ENCODE measurements at regions not wholly inside any gene's neighbourhood (a gene's known extent, or its start where the extent isn't known, plus 50 kb on each side); places are given as distances from the start of the nearest gene placed in this dataset.

DNA sequence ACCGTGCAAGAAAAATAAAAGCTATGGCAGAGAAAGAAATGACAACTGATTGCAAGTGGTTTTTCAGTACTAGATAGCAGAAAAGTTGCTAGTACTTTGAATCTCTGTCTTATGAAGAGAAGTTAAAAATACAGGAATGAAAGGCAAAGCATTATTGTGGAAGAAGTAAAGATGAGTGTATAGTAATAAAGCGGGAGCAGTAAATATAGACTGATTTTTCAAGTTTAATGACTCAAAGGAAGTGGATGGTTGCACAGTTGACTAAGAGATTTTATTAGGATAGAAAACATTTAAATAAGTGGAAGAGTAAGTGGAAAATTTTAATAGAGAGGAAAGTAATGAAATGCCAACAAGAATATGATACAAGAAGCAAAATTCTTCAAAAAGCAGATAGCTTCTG lies 1076.1 kb upstream of the CADM2 start:
- peaks cover 5% of the 10 kb centered on the region for H3K9me3 Mint-ChIP-seq
- intact Hi-C loops (cut with micrococcal nuclease): no loop called here
- ChIA-PET POLR2A (no interaction called here), CTCF (no interaction called here)
- H3K27me3 Mint-ChIP-seq: no peaks in the 10 kb centered on the region
- no peak overlapping the region for H3K27ac Mint-ChIP-seq
- DNase-seq: no peak
- H3K36me3 Mint-ChIP-seq: no peaks in the 10 kb centered on the region
- H3K4me3 Mint-ChIP-seq: no peak overlapping the region
- H3K4me1 Mint-ChIP-seq (ENCODE audit: low read depth): no peaks in the 10 kb centered on the region

DNA sequence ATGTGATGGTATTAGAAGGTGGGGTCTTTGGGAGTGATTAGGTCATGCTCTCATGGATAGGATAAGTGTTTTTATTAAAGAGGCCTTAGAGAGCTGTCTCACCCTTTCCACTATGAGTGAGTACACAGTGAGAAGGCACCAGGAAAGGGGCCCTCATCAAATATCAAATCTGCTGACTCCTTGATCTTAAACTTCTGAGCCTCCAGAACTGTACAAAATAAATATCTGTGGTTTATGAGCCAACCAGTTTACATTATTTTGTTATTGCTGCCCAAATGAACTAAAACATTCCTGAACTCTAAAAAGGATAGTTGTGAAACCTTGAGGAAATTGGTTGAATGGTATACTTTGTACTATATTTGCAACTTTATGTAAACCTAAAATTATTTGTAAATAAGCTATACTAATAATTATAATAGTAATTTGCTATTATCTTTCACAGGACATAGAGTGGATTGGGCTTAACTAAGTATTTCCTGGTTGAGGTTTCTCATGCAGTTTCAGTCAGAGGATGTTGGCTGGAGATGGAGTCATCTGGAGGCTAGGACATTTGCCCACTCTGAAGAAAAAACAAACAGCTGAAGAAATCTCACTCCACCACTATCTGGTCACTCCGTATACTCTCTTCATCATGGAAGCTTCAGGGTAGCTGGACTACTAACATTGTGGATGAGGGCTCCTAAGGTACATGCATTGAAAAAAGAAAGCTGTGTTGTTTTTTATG lies 1068.6 kb upstream of the CADM2 start:
- no peaks in the 10 kb centered on the region for H3K36me3 Mint-ChIP-seq
- no peaks in the 10 kb centered on the region for H3K27me3 Mint-ChIP-seq
- no peaks in the 10 kb centered on the region for H3K4me1 Mint-ChIP-seq (ENCODE audit: low read depth)
- no peak overlapping the region for H3K4me3 Mint-ChIP-seq
- H3K9me3 Mint-ChIP-seq: peaks cover 26% of the 10 kb centered on the region
- H3K27ac Mint-ChIP-seq: no peak overlapping the region
- intact Hi-C loops (cut with micrococcal nuclease): no loop called here
- DNase-seq: no peak
- ChIA-PET POLR2A (no interaction called here), CTCF (no interaction called here)

DNA sequence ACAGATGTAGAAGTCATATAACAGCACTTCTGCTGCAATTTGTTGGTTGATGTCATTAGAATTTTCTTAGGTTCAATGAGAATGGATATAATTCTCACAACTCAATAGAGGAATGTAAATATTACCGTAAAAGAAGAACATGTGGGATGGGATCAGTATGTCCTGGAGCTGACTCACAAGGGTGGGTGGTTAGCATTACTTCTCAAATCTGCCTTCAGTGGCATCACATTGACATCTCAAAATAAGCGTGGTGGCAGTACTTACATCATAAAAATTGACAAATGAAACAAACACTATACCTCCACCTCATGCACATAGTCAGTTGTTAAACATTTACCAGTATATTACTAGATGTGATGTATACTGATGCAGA lies 1068.0 kb upstream of the CADM2 start:
- no peak for DNase-seq
- ChIA-PET POLR2A (no interaction called here), CTCF (no interaction called here)
- H3K4me3 Mint-ChIP-seq: no peak overlapping the region
- H3K36me3 Mint-ChIP-seq: no peaks in the 10 kb centered on the region
- no peaks in the 10 kb centered on the region for H3K4me1 Mint-ChIP-seq (ENCODE audit: low read depth)
- H3K27ac Mint-ChIP-seq: no peak overlapping the region
- H3K27me3 Mint-ChIP-seq: no peaks in the 10 kb centered on the region
- intact Hi-C loops (cut with micrococcal nuclease): no loop called here
- H3K9me3 Mint-ChIP-seq: peaks cover 28% of the 10 kb centered on the region

DNA sequence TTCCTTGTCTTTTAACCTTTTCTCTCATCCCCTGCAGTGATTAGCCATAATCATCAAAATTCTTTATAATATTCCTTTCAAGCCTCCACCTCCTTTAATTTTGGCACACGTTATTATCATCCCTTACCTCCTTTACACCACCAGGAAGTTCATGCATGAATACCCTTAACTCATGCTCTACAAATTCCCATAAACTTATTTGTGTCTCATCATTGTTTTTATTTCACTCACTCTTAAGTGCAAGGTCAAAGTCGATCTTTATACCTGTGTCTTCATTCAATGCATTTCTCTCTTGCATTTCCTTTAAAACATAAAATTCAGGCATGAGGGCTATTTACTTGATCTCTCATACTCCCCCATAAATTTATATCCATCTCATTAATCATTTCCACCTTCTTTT lies 1064.6 kb upstream of the CADM2 start:
- Mint-ChIP-seq H3K4me1 (ENCODE audit: low read depth) (no peaks in the 10 kb centered on the region), H3K4me3 (no peak overlapping the region), H3K27ac (no peak overlapping the region), H3K27me3 (no peaks in the 10 kb centered on the region), H3K9me3 (peaks cover 22% of the 10 kb centered on the region), H3K36me3 (no peaks in the 10 kb centered on the region)
- intact Hi-C loops (cut with micrococcal nuclease): no loop called here
- POLR2A ChIA-PET: no interaction called here
- CTCF ChIA-PET: no interaction called here
- no peak for DNase-seq

DNA sequence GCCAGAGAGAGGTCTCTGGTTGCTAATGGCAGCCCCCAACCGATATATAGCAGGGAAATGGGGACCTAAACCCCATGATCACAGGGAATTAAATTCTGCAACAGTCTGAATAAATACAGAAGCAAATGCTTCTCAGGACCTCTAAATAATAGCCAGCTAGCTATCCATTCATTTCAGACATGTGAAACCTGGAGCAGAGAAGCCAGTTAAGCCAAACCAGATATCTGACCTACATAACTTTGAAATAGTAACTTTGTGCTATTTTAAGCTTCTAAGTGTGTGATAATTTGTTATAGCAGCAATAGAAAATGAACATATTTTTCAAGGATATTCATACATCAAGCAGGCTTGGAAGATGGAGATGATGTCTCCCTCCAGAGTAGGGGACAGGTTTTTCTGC lies 1062.9 kb upstream of the CADM2 start:
- no peak for DNase-seq
- ChIA-PET POLR2A (no interaction called here), CTCF (no interaction called here)
- Mint-ChIP-seq H3K27ac (no peak overlapping the region), H3K4me1 (ENCODE audit: low read depth) (no peaks in the 10 kb centered on the region), H3K4me3 (no peak overlapping the region), H3K36me3 (no peaks in the 10 kb centered on the region), H3K9me3 (peaks cover 19% of the 10 kb centered on the region), H3K27me3 (no peaks in the 10 kb centered on the region)
- intact Hi-C loops (cut with micrococcal nuclease): no loop called here

DNA sequence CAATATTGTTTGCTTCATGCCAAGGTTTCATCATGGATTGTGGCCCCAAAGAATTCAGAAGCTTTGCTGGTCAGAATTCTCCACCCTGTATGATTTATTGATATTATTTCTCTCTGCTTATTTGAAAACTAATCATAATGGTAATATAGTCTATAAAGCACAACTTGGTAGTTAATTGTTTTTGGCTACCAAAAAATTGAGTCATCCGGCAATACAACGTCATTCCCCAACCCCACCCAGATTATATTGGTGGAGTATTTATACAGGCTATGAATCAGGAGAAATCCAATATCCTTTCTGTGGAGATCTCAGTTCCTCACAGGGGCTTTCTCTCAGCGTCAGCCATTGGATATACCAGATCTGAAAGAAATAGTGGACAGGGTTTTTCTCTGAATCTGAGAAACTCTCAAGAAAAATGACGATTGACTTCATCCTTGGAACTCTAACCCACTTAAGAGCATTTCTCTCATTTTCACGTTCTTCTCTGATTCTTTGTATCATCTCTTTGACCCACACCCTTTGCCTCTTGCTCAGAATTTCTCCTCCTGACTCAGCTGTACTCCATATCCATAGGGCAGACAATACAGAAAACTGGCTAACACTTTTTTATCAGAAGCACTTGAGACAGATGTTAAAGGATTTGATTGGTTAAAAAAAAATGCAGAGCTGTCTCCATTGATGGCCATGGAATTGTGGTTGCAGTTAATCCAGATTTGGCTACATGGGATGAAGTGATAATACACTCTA lies 1055.8 kb upstream of the CADM2 start:
- intact Hi-C loops (cut with micrococcal nuclease): no loop called here
- Mint-ChIP-seq H3K9me3 (peaks cover 11% of the 10 kb centered on the region), H3K4me1 (ENCODE audit: low read depth) (no peaks in the 10 kb centered on the region), H3K36me3 (no peaks in the 10 kb centered on the region), H3K27ac (no peak overlapping the region), H3K4me3 (no peak overlapping the region), H3K27me3 (no peaks in the 10 kb centered on the region)
- POLR2A ChIA-PET: no interaction called here
- CTCF ChIA-PET: no interaction called here
- no peak for DNase-seq

DNA sequence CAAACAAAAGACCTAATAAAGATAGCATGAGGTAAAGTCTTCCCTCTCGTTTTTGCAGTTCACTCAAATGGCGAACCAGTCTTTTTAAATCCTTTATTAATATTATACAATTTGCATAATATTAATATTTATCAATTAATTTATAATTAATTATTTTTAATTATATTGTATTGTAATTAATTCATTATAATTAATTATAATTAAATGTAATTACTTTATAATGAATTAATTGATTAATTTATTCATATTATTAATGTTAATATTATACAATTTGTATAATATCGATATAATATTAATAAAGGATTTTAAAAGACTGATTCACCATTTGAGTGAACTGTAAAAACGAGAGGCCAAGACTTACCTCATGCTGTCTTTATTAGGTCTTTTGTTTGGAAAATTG lies 1045.4 kb upstream of the CADM2 start:
- Mint-ChIP-seq H3K27me3 (no peaks in the 10 kb centered on the region), H3K4me1 (ENCODE audit: low read depth) (no peaks in the 10 kb centered on the region), H3K9me3 (peaks cover 10% of the 10 kb centered on the region), H3K27ac (no peak overlapping the region), H3K36me3 (no peaks in the 10 kb centered on the region), H3K4me3 (no peak overlapping the region)
- POLR2A ChIA-PET: no interaction called here
- CTCF ChIA-PET: no interaction called here
- intact Hi-C loops (cut with micrococcal nuclease): no loop called here
- DNase-seq: no peak

DNA sequence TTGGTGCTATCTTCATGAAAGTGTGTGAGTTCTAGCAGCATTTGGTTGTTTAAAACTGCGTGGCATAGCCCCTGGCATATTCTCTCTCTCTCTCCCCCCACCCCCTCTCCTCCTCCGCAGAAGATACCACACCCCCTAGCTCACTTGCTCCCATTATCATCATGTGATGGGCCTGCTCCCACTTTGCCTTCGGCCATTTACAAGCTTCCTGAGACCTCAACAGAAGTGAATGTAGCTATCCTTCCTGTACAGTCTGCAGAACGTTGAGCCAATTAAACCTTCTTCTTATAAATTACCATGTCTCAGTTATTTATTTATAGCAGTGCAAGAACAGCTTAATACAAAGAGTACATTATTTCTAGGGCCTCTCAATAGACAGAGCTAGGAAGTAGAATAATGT lies 1032.5 kb upstream of the CADM2 start:
- intact Hi-C loops (cut with micrococcal nuclease): no loop called here
- CTCF ChIA-PET: no interaction called here
- POLR2A ChIA-PET: no interaction called here
- Mint-ChIP-seq H3K9me3 (peaks cover 38% of the 10 kb centered on the region), H3K36me3 (peaks cover 2% of the 10 kb centered on the region), H3K27me3 (no peaks in the 10 kb centered on the region), H3K4me3 (no peak overlapping the region), H3K27ac (no peak overlapping the region), H3K4me1 (ENCODE audit: low read depth) (no peaks in the 10 kb centered on the region)
- no peak for DNase-seq

DNA sequence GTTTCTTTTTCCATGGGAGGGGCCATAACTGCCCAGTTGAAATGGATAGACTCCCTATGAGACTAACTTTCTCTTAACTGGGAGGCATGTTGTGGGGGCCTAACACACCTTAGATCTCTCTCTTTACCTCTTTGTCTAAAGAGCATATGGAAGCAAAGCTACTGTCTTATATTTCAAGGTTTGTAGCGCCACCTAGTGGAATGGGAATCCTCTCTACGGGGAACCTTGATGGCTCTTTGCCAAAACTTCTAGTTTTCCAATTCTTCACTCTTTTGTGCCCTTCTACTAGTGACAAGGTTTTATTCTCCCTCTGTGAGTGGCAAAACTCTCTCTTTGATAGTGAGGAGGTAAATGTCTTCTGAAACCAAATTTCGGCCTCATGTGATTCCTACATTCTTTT lies 1030.4 kb upstream of the CADM2 start:
- Mint-ChIP-seq H3K9me3 (peaks cover 40% of the 10 kb centered on the region), H3K4me1 (ENCODE audit: low read depth) (no peaks in the 10 kb centered on the region), H3K36me3 (peaks cover 2% of the 10 kb centered on the region), H3K27ac (no peak overlapping the region), H3K4me3 (no peak overlapping the region), H3K27me3 (no peaks in the 10 kb centered on the region)
- CTCF ChIA-PET: no interaction called here
- POLR2A ChIA-PET: no interaction called here
- DNase-seq: no peak
- intact Hi-C loops (cut with micrococcal nuclease): no loop called here

DNA sequence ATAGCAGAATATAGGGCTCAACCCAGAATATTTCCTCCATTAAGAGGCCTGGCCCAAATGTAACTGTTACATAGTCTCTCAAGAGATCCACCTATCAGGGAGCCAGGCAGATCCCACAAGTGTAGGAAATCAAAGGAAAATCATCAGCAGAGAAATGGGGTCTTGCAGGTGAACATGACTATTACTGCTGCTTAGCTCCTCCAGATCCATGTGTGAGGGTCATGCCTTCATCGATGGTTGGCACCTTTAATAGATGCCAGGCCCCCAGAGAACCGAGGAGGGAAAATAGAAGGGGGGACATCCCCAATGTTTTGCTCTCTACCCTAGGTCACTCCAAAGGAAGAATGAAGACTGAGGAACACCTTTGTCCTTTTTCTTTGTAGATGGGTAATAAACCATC lies 1029.9 kb upstream of the CADM2 start:
- Mint-ChIP-seq H3K27ac (no peak overlapping the region), H3K4me3 (no peak overlapping the region), H3K4me1 (ENCODE audit: low read depth) (no peaks in the 10 kb centered on the region), H3K36me3 (peaks cover 2% of the 10 kb centered on the region), H3K27me3 (no peaks in the 10 kb centered on the region), H3K9me3 (peaks cover 42% of the 10 kb centered on the region)
- CTCF ChIA-PET: no interaction called here
- POLR2A ChIA-PET: no interaction called here
- intact Hi-C loops (cut with micrococcal nuclease): no loop called here
- no peak for DNase-seq

DNA sequence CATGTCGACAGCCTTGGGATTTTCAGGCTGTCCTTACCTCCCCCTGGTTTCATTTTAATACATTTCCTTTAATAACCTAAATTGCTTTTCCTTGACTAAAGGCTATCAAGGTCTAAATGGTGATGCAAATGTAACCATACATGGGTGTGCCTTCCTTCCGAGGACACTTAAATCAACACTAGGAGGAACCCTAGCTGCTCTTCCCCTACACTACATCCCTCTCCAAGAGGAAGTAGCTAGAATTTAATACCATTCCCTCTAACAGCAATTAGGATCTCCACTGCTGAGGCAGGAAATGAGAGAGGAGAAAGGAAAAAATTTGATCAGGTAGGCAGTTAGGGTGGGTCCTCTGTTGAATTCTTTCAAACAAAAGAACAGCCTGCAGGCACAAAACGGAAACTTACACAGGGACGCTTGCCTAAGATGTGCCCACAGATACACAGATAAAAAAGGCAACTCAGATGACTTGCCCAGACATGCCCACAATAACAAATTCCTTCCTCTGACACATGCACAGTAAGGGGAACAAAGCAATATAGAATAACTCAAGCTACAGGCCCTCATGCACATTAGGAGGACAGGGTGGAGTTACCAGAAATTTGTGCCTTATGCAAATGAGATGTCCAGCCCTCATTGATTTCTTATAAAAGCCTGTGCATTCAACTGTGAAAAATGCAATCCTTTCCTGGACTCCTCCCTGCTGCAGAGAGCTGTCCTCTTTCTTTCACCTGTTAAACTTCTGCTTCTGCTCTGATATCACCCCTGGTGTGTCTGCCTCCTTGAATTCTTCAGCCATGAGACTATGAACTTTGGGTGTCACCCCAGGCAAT lies 1024.4 kb upstream of the CADM2 start:
- ChIA-PET CTCF (no interaction called here), POLR2A (no interaction called here)
- no peak for DNase-seq
- Mint-ChIP-seq H3K4me1 (ENCODE audit: low read depth) (no peaks in the 10 kb centered on the region), H3K4me3 (no peak overlapping the region), H3K27me3 (no peaks in the 10 kb centered on the region), H3K27ac (no peak overlapping the region), H3K36me3 (peaks cover 2% of the 10 kb centered on the region), H3K9me3 (peaks cover 20% of the 10 kb centered on the region)
- intact Hi-C loops (cut with micrococcal nuclease): no loop called here

DNA sequence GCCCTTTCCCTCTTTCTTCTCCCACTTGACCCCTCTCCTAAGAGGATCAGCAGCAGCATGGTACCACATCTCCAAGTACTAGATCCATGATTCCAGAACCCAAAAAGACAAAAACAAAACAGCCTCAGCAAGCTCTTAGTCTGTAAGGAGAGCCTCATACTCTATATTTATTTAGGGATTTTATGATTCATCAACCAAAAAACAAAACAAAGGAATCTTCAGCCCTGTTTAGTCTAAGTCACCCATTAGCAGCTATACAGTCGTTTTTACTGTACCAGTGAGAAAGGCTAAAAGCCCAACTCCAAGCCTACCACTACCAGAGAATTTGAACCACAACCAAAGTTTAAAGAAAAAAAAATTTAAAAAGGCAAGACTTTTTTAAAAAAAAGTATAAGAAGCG lies 1020.3 kb upstream of the CADM2 start:
- ChIA-PET CTCF (no interaction called here), POLR2A (no interaction called here)
- H3K9me3 Mint-ChIP-seq: peaks cover 11% of the 10 kb centered on the region
- H3K36me3 Mint-ChIP-seq: no peaks in the 10 kb centered on the region
- no peak for DNase-seq
- no peak overlapping the region for H3K27ac Mint-ChIP-seq
- H3K4me1 Mint-ChIP-seq (ENCODE audit: low read depth): no peaks in the 10 kb centered on the region
- intact Hi-C loops (cut with micrococcal nuclease): no loop called here
- H3K27me3 Mint-ChIP-seq: no peaks in the 10 kb centered on the region
- no peak overlapping the region for H3K4me3 Mint-ChIP-seq
